Duodenal mucosa (tissue), 2 donors: ENCODE measurements at regions not wholly inside any gene's neighbourhood (a gene's known extent, or its start where the extent isn't known, plus 50 kb on each side); places are given as distances from the start of the nearest gene placed in this dataset.

Experiments
- H3K27ac ChIP-seq: one replicate; pipeline ENCODE4 v1.7.0; 2013; ENCODE audit warnings: low read depth, low read length
- H3K27me3 ChIP-seq, 2 donors: one replicate each; pipeline ENCODE4 v1.7.0; 2013; ENCODE audit warnings: low read length in 2 of 2, control low read depth in 1 of 2; ENCODE audit not compliant: insufficient read depth in 2 of 2, control insufficient read depth in 1 of 2
- H3K36me3 ChIP-seq, 2 donors: one replicate each; pipeline ENCODE4 v1.7.0; 2013; ENCODE audit warnings: low read length in 2 of 2, control low read depth in 1 of 2; ENCODE audit not compliant: insufficient read depth in 2 of 2, control insufficient read depth in 1 of 2
- H3K4me1 ChIP-seq, 2 donors: one replicate each; pipeline ENCODE4 v1.7.0; 2013; ENCODE audit warnings: low read length in 2 of 2, control low read depth in 1 of 2; ENCODE audit not compliant: insufficient read depth in 2 of 2, control insufficient read depth in 1 of 2
- H3K4me3 ChIP-seq, 2 donors: one replicate each; pipeline ENCODE4 v1.7.0; 2013; ENCODE audit warnings: low read length in 2 of 2, low read depth in 1 of 2
- H3K9ac ChIP-seq, 2 donors: one replicate each; pipeline ENCODE4 v1.7.0; 2013; ENCODE audit warnings: low read length in 2 of 2, low read depth in 1 of 2
- H3K9me3 ChIP-seq, 2 donors: one replicate each; pipeline ENCODE4 v1.7.0; 2013; ENCODE audit warnings: low read length in 2 of 2, control low read depth in 1 of 2; ENCODE audit not compliant: control insufficient read depth in 1 of 2

DNA sequence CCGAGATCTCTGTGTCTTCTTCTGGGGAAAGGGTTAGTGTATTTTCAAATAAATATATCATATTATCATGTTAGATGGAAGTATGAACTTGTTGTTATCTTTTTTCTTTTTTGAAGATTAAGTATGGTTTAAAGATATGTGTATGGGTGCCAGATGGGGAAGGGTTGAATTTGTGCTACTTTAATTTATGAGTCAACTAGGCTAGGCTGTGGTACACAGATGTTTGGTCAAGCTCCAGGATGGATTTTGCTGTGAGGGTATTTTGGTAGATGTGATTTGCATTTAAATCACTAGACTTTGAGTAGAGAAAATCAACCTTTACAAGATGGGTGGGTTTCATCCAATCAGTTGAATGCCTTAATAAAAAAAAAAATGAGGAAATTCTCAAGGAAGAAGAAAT is 886.6 kb upstream of the ADGRB3 start:
- Histone ChIP-seq H3K27me3 (no peaks in the 10 kb centered on the region), H3K4me1 (no peaks in the 10 kb centered on the region), H3K9ac (no peak overlapping the region), H3K4me3 (no peak overlapping the region), H3K27ac (no peak overlapping the region), H3K36me3 (no peaks in the 10 kb centered on the region), H3K9me3 (peaks cover 0 to 6% of the 10 kb centered on the region in 2 donors)

DNA sequence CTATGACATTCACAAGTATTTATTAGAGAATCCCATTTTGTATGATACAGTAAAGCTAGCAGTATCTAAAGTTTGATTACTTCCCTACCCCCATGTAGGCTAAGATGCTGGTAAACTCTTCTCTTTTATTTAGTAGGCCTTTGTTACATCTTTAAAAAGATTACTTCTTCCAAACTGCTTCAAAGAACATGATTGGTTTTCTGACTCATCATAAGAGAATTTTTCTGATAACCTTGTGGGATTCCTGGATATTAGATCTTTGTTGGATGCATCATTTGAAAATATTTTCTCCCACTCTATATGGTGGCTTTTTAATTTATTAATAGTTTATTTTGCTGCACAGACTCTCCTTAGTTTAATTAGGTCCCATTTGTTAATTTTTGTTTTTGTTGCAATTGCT is 898.3 kb upstream of the ADGRB3 start:
- H3K27me3 ChIP-seq = no peaks in the 10 kb centered on the region
- no peak overlapping the region for H3K27ac ChIP-seq
- H3K9me3 ChIP-seq = peaks cover 2 to 8% of the 10 kb centered on the region in 2 donors
- no peak overlapping the region for H3K9ac ChIP-seq
- H3K4me1 ChIP-seq = no peaks in the 10 kb centered on the region
- no peaks in the 10 kb centered on the region for H3K36me3 ChIP-seq
- no peak overlapping the region for H3K4me3 ChIP-seq

GRCh38 chr6:67736161-67736560 is 898.9 kb upstream of the ADGRB3 start:
- H3K9ac ChIP-seq = no peak overlapping the region
- no peaks in the 10 kb centered on the region for H3K36me3 ChIP-seq
- H3K4me1 ChIP-seq = no peaks in the 10 kb centered on the region
- H3K27ac ChIP-seq = no peak overlapping the region
- no peak overlapping the region for H3K4me3 ChIP-seq
- no peaks in the 10 kb centered on the region for H3K27me3 ChIP-seq
- H3K9me3 ChIP-seq = peaks cover 2 to 8% of the 10 kb centered on the region in 2 donors

DNA sequence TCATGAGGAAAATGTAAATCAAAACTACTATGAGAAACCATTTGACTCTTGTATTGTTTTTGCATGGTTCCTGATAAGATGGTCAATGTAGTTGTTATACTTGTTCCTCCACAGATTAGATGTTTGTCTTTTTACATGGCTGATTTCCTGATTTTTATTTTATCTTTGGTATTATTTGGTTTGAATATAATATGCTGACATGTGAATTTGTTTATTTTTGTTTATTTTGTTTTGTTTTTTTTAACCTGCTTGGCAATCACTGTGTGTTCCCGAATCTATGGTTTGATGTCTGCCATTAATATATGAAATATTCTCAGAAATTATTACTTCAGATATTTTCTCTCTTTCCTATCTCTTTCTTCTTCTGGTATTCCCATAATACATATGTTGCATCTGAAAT is 899.5 kb upstream of the ADGRB3 start:
- no peaks in the 10 kb centered on the region for H3K27me3 ChIP-seq
- H3K9me3 ChIP-seq = peaks cover 0 to 8% of the 10 kb centered on the region in 2 donors
- no peaks in the 10 kb centered on the region for H3K36me3 ChIP-seq
- H3K4me3 ChIP-seq = no peak overlapping the region
- H3K4me1 ChIP-seq = no peaks in the 10 kb centered on the region
- H3K9ac ChIP-seq = no peak overlapping the region
- H3K27ac ChIP-seq = no peak overlapping the region

GRCh38 chr6:67722861-67723261 is 912.2 kb upstream of the ADGRB3 start:
- Histone ChIP-seq H3K36me3 (no peaks in the 10 kb centered on the region), H3K4me1 (no peaks in the 10 kb centered on the region), H3K9me3 (peaks cover 3 to 9% of the 10 kb centered on the region in 2 donors), H3K27ac (no peak overlapping the region), H3K4me3 (no peak overlapping the region), H3K27me3 (no peaks in the 10 kb centered on the region), H3K9ac (no peak overlapping the region)

DNA sequence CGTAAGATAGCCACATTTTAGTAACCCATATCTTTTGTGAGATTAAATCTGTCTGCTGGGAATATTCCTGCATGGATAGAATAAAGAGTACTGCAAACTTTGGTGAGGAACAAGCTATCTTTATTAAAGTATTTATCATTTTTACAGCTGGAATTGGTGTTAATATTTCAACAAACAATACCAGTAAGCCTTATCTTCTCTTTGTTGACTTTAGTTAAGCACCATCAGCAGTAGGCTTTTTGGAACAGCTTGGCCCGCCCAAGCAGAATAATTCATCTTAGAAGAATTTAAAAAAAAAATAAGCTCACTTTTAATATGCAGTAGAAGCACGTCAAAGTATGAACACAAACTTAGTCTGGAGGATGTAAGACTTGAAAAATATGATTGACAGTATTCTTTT is 917.8 kb upstream of the ADGRB3 start:
- Histone ChIP-seq H3K36me3 (no peaks in the 10 kb centered on the region), H3K9ac (no peak overlapping the region), H3K9me3 (peaks cover 0 to 2% of the 10 kb centered on the region in 2 donors), H3K4me3 (no peak overlapping the region), H3K27ac (no peak overlapping the region), H3K4me1 (no peaks in the 10 kb centered on the region), H3K27me3 (no peaks in the 10 kb centered on the region)

- Histone ChIP-seq H3K36me3 (no peaks in the 10 kb centered on the region), H3K4me1 (no peaks in the 10 kb centered on the region), H3K4me3 (no peak overlapping the region), H3K27me3 (no peaks in the 10 kb centered on the region), H3K9ac (no peak overlapping the region), H3K27ac (no peak overlapping the region), H3K9me3 (peaks cover 0 to 3% of the 10 kb centered on the region in 2 donors)
Measured at GRCh38 chr6:67706388-67706787, 928.7 kb upstream of the ADGRB3 start.

DNA sequence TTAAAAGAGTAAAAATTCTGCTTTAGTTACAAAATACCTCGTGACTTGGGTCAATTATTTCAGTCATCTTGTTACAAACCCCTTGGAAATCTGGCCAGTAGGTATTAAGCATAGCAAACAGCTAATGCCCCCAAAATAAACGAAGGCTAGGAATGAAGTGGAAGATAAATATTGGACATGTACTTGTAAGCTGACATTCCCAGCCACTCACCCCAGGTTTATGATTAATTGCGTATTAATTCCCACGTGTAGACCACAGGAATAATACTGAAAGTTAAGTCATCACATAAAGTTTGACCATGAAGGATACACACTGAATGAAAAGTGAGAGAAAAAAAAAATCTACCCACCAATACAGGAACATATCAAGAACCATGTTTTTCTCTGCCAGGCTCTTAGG is 936.5 kb upstream of the ADGRB3 start:
- H3K9ac ChIP-seq = no peak overlapping the region
- H3K27me3 ChIP-seq = no peaks in the 10 kb centered on the region
- H3K4me3 ChIP-seq = no peak overlapping the region
- no peaks in the 10 kb centered on the region for H3K36me3 ChIP-seq
- H3K9me3 ChIP-seq = no peaks in the 10 kb centered on the region
- H3K4me1 ChIP-seq = no peaks in the 10 kb centered on the region
- H3K27ac ChIP-seq = no peak overlapping the region

- H3K9ac ChIP-seq = no peak overlapping the region
- H3K9me3 ChIP-seq = peaks cover 0 to 6% of the 10 kb centered on the region in 2 donors
- no peak overlapping the region for H3K27ac ChIP-seq
Measured at GRCh38 chr6:67694127-67694526, 941.0 kb upstream of the ADGRB3 start.

GRCh38 chr6:67689329-67689728 is 945.8 kb upstream of the ADGRB3 start:
- H3K27ac ChIP-seq = no peak overlapping the region
- H3K36me3 ChIP-seq = no peaks in the 10 kb centered on the region
- no peaks in the 10 kb centered on the region for H3K27me3 ChIP-seq
- no peak overlapping the region for H3K4me3 ChIP-seq
- no peak overlapping the region for H3K9ac ChIP-seq
- H3K9me3 ChIP-seq = peaks cover 0 to 6% of the 10 kb centered on the region in 2 donors
- H3K4me1 ChIP-seq = no peaks in the 10 kb centered on the region

More at GRCh38 chr6:67694127-67694526, 941.0 kb upstream of the ADGRB3 start:
- Histone ChIP-seq H3K4me1 (no peaks in the 10 kb centered on the region), H3K36me3 (no peaks in the 10 kb centered on the region), H3K4me3 (no peak overlapping the region), H3K27me3 (no peaks in the 10 kb centered on the region)

DNA sequence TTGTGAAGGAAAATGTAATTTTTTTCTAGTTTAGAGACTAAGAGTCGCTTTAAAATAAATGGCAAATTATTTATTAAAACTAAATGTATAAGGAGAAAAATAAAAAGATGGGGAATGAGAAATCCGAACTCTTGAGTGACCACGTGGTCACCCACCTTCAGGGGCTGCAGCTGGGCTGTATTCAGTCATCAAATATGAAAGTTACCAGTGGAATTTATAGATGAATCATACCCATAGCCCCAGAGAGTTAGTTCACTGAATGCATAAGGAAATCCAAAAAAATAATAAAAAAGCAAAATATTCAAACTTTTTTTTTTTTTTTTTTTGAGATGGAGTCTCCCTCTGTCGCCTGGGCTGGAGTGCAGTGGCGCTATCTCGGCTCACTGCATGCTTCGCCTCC is 947.7 kb upstream of the ADGRB3 start:
- no peaks in the 10 kb centered on the region for H3K36me3 ChIP-seq
- H3K27me3 ChIP-seq = no peaks in the 10 kb centered on the region
- H3K9me3 ChIP-seq = peaks cover 0 to 9% of the 10 kb centered on the region in 2 donors
- no peaks in the 10 kb centered on the region for H3K4me1 ChIP-seq
- H3K27ac ChIP-seq = no peak overlapping the region
- H3K4me3 ChIP-seq = no peak overlapping the region
- no peak overlapping the region for H3K9ac ChIP-seq
